Hematopoietic multipotent progenitor cell treated with erythropoietin and hydrocortisone succinate and interleukin-3 and kit ligand, for 4 days (in vitro differentiated cells): ENCODE measurements at regions not wholly inside any gene's neighbourhood (a gene's known extent, or its start where the extent isn't known, plus 50 kb on each side); places are given as distances from the start of the nearest gene placed in this dataset.
A peak's percentile ranks its signal among the peaks of the same experiment; 100 is the strongest.

Source experiments
- DNase-seq: peaks from one replicate; pipeline ENCODE4 v3.0.0-alpha.2; 2015

DNA sequence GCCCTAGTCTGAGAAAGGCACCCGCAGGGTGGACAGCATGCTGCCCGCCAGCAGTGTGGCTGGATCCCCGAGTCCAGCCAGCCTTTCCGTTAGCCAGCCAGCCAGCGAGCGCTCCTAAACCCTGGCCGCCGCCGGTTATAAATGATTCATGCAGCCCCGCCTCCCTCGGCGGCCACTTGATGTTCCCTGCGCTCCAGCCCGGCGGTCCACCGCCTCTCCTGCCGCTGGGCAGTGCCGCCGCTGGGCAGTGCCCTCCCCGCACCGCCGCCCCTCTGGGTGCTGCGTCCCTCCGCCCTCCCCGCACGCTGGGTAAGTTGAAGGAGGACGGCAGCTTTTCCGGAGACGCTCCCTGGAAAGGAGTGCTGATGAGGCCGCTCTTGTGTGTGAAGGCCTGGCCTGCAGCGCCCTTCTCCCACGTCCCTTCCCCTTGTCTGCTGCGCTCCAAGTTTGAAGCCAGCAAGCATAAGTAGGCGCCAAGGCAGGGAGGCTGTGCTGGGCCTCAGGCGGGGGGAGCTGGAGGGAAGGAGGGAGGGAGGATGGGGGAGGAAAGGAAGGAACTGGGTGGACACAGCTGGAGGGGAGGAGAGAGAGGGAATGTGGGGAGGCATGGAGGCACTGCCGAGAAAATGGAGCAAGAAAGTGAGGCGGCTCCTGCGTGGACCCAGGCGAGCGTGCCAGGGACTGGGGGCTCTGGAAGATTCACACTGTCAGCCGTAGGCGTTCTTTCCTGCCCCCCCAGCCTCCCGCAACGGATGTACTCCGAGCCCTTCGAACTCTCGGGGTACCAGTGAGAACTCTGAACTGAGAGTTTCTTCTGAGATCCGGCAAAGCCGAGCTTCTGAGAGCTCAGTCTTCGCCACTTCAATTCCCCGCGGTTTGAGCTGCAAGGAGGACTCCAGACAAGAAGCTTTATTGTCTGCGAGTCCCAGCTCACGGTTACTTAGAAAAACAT lies 131.9 kb downstream of the GLI2 start:
- DNase-seq, result peak; percentile 32

- no peak for DNase-seq
Measured at GRCh38 chr2:120868366-120868765, 132.7 kb downstream of the GLI2 start.

DNA sequence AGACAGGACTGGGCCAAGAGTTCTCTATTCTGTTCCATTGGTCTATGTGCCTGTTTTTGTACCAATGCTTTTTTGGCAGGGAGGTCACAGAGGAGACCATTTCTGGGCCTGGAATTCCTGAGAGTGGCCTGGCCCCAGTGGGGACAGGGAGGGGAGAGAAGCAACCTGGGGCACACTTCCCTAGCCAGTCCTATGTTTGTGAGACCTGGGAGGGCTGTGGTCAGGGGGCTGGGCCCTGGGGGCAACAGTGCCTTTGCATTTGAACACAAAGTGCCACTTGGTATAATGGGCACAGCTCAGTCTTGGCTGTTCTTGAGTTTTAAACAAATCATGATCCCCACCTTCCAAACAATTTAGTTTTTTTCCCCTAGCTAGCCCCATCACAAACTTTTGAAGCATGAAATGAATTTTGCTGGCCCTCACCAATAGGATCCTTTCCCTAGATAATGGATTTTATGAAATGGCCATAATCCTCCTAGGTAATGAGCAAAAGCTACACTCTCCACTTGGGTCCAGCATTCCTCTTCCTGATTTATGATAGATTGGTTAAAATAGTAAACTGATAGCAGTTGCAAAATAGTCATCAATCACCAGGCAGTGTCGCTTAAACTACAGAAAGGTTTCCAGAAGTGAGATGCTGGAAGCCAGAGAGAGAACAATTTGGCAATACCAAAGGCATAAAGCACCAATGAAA lies 133.5 kb downstream of the GLI2 start:
- DNase-seq, result no peak

- no peak for DNase-seq
Measured at GRCh38 chr2:120869730-120870466, 134.2 kb downstream of the GLI2 start.

DNA sequence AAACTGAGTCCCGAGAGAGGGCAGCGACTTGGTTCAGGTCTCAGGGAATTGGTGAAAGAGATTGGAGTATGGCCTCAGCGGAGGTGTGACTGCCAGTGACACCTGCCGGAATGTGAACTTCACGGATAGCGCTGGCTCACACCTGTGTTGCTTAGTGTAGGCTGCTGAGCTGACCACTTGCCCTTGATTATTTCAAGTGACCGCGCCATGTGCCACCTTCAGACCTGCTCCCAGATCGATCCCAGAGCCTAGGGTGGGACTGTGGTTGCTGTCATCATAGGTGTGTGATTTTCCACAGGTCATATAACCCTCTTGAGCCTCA lies 134.8 kb downstream of the GLI2 start:
- DNase-seq, result no peak

- DNase-seq, result no peak
Measured at GRCh38 chr2:120871016-120871635, 135.5 kb downstream of the GLI2 start.

- DNase-seq, result no peak
Measured at GRCh38 chr2:120871881-120872620, 136.4 kb downstream of the GLI2 start.

DNA sequence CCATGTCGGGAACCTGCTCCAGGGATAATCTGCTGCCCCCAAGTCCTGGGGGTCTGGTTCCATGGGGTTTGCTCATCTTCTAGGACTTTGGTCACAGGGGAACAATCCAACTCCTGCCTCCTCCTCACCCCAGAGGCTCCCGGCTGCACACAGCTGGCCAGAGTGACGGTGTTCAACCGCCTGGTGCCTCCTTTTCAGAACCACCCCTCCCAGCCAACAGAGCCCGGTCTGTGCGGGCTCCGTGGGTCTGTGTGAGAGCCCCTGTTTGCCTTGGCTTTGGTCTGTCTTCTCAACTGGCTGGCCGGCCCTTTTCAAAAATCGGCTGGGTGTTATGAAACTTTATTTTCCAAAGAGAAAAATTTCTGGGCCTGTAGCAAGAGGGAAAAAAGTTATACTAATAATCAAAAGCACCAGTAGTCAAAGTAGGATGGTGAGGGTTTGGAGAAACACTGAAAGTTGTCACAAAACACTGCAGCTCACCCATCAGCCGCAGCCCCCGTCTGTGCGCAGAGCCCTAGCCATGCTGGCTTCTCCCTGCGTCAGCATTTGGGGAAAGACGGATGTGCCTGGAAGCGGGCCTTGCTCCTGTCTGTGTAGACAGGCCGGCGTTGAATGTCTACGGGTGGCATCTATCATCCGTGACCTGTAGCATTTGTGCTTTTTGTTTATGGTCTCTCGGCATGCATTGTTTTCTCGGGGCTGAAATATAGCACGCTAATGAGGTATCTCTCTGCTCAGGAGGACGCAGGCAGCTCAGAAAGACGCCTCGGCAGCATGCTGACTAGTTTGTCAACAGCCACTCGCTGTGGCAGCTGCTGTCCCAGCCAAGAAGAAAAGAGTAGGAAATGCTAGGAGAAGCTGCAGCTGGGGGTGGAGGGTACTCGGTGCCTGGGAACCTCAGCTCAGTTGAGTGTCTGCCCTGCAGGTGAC lies 138.6 kb downstream of the GLI2 start:
- DNase-seq, result no peak

DNA sequence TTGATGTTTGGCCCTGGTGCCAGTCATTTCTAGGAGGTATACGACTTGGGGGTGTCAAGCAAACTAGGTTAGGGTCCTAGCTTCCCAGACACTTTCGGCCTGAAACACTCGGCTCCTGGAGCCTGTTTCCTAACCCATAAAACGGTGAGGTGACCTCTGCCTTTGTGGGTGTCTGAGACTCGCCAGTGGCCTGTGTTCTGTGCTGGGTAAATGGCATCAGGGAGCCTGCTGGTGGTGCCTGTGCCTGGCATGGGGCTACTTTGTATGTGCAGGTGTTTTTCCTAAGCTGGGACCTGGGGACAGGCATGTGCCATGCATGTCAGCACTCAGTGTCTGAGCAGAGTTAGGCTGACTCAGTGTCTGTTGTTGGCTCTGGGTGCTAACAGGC lies 139.2 kb downstream of the GLI2 start:
- DNase-seq, result no peak

DNA sequence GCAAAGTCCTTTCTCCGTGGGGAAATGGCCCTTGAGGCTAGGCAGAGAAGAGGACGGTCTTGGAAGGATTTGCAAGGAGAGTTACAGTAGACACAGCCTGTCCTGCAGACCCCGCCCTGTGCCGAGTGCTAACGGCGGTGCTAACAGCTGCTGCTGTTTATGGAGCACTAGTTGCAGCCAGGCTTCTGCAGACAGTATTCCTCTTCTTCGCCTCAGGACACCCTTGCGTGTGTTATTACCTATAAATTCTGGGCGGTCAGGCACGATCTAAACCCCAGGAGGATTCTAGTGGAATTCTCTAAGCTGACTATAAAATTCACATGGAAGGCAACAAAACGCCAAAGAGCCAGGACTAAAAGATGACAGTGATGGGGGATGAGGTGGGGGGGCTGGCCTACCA lies 139.8 kb downstream of the GLI2 start:
- DNase-seq, result no peak

DNA sequence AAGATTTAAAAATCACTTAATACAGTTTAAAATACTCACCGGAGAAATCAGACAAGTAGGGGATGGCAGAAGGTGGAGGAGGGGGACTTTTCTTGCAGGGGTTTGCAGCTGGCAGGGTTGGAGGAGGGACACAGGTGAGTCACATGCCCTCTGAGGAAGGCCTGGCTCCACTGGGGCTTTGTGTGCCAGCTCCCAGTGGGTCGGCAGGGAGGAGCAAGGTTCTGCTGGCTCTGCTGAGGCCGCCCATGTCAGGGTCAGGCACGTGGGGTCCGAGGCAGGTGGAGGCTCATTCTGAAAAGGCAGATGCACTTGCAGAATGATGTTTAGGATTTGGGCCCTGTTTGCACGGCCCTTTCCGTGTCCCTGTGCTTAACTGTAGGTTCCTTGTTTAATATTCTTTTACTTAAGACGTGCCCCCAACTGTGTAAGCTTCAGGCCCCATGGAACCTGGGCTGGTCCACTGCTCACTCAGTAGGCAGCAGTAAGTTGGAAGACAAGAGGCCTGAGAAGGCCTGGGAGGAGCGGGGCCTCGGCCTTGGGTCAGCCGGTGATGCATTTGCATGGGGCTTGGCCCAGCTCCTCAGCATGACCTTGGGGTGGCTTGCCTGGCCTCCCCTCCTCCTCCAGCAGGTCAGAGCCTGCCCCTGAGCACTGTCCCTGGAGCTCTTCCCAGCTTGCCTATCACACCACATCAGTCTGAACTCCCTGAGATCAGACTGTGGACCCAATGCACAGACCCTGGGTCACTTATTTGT lies 141.0 kb downstream of the GLI2 start:
- DNase-seq, result no peak

GRCh38 chr2:120877409-120877808 lies 141.7 kb downstream of the GLI2 start:
- DNase-seq, result no peak

GRCh38 chr2:120878970-120879369 lies 143.3 kb downstream of the GLI2 start:
- DNase-seq, result no peak

DNA sequence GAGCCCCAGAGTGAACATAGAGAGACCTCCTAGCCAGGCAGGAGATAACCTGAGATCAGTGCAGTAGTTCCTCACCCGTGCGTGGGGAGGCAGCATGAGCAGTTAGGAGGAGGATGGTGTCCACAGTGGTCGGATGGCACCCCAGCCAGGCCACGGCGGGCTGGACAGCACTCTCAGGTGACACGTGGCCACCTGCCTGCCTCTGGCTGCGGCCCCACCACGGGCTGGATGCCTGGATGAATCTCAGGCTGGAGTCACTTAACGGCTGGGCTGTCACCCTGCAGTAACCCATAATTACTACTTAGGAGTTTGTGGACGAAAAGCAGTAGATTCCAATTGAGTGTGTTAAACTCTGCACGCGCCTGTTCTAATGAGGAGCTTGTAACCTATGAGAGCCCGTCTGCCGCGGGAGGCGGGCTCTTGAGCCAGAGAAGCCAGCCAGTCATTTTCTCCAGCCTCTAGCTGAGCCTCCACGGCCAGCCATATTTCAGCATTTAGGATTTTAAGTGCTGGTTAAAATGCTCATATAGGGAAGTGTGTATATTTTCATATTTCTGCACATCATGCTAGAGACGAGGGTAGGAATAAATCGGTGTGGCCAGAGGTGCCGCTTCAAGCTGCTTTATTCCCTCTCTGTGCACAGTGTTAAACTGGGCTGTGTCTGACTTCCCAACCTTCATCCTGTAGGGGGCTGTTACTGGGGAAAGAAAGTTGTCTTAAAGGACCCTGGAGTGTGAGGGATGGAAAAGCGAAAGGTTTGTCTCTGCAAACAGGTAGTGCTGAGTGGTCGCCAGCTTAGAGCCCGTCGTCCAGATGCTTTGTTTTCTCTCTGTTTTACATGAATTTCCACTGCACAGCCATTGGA lies 144.0 kb downstream of the GLI2 start:
- DNase-seq, result no peak

DNA sequence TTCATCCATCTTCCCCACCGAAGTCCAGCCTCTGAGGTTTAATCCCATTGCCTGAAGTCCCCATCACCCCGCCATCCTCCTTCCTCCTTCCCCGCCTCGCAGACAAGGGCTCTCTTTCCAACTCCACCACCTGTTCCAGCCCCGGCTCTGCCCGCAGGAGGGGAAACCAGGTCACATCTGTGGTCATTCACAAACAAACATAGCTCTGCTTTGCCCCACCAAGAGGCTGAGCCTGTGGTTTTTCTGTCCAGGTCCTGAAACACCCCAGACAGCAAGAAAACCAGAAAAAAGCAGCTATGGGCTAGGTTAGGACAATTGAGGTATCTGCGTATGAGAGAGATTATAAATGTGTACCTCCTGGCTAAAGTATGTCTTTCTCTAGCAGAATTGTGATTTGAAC lies 144.7 kb downstream of the GLI2 start:
- DNase-seq, result no peak

DNA sequence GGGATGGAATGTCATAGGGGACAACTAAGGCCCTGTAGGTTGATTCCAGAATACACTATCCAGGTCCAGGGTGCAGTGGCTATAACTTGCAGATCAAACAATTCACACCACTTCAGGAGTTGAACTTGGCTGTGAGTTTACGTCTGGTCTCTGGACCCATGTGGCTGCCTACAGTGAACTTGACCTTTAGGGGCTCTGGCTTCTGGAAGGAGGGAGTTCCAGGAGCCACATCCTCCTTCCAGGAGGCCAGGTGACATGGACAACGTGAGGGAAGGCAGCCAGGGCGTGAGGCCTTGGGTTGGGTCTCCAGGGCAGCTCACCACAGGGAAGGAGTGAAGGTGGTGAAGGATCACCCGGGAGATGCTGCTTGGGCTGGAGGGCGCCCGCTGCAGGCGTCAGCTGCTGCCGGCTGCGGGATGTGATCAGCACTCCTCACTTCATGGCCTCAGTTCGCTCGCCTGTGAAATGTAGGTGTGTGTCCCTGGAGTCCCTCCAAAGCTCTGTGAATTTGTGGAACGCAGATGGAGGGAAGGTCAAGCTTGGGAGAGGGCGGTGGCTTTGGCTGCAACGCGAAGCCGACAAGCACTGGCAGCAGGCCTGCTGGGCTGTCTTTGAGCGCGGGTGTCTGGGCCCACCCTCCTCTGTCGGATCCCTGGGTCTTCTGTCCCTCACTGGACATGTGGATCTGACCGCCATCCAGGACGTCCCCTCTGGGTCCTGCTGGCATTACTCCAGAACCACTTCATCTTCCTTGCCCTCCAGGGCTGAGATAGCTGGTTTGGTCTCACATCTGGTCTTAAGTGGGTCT lies 146.5 kb downstream of the GLI2 start:
- no peak for DNase-seq

- no peak for DNase-seq
Measured at GRCh38 chr2:120883607-120884440, 148.2 kb downstream of the GLI2 start.
